DMS79 (cell line): ENCODE measurements at regions not wholly inside any gene's neighbourhood (a gene's known extent, or its start where the extent isn't known, plus 50 kb on each side); places are given as distances from the start of the nearest gene placed in this dataset.

ENCODE experiments used
- DNase-seq: peaks from one replicate; lab custom pipeline; 2025; lab: John Stamatoyannopoulos, UW

GRCh38 chr6:169847901-169848311, 96.5 kb downstream of the ERMARD start:
- no peak for DNase-seq

- DNase-seq, result no peak
Observed at GRCh38 chr6:169847141-169847674, 95.8 kb downstream of the ERMARD start.

- no peak for DNase-seq
Observed at GRCh38 chr6:169846286-169847056, 95.0 kb downstream of the ERMARD start.

- DNase-seq, result no peak
Observed at GRCh38 chr6:169845426-169846285, 94.2 kb downstream of the ERMARD start.

- no peak for DNase-seq
Observed at GRCh38 chr6:169844946-169845345, 93.5 kb downstream of the ERMARD start.

GRCh38 chr6:169843991-169844390, 92.6 kb downstream of the ERMARD start:
- no peak for DNase-seq

GRCh38 chr6:169843110-169843509, 91.7 kb downstream of the ERMARD start:
- DNase-seq, result no peak

GRCh38 chr6:169841907-169842606, 90.6 kb downstream of the ERMARD start:
- no peak for DNase-seq

- no peak for DNase-seq
Observed at GRCh38 chr6:169841251-169841650, 89.8 kb downstream of the ERMARD start.

GRCh38 chr6:169839898-169840631, 88.6 kb downstream of the ERMARD start:
- no peak for DNase-seq

- DNase-seq, result no peak
Observed at GRCh38 chr6:169839493-169839892, 88.1 kb downstream of the ERMARD start.

- DNase-seq, result no peak
Observed at GRCh38 chr6:169839029-169839481, 87.6 kb downstream of the ERMARD start.

- no peak for DNase-seq
Observed at GRCh38 chr6:169838346-169839028, 87.1 kb downstream of the ERMARD start.

GRCh38 chr6:169837529-169838250, 86.3 kb downstream of the ERMARD start:
- DNase-seq, result no peak

- no peak for DNase-seq
Observed at GRCh38 chr6:169833258-169833794, 81.9 kb downstream of the ERMARD start.

GRCh38 chr6:169832247-169832948, 81.0 kb downstream of the ERMARD start:
- no peak for DNase-seq

GRCh38 chr6:169831450-169832246, 80.2 kb downstream of the ERMARD start:
- DNase-seq, result peak; percentile 64
